A549 (cell line): ENCODE measurements at regions not wholly inside any gene's neighbourhood (a gene's known extent, or its start where the extent isn't known, plus 50 kb on each side); places are given as distances from the start of the nearest gene placed in this dataset.

Experiments
- EP300 ChIP-seq, 2 experiments: fragments of >200 bp; sonication (Bioruptor Twin); formaldehyde crosslinking; IDR thresholded peaks; 2 replicates in 1 of 2; 3 replicates in 1 of 2; pipeline ENCODE4 v1.6.1; 2016 to 2017
- NFE2L2 ChIP-seq: fragments of 150-350 bp; conservative IDR thresholded peaks from 2 replicates; pipeline ENCODE4 v1.6.1; 2014; ENCODE audit warnings: low read length
- POLR2A ChIP-seq: IDR thresholded peaks from 2 replicates; pipeline ENCODE4 v1.6.1; 2012; ENCODE audit warnings: mild to moderate bottlenecking, low read length
- RFX5 ChIP-seq: fragments of 450-650 bp; IDR thresholded peaks from 2 replicates; pipeline ENCODE4 v1.7.1; 2014; ENCODE audit warnings: antibody characterized with exemption, mild to moderate bottlenecking, moderate library complexity
- TP53 ChIP-seq: fragments of 250-450 bp; sonication (Bioruptor Pico); IDR thresholded peaks from 2 replicates; pipeline ENCODE4 v1.5.0; 2021; ENCODE audit warnings: mild to moderate bottlenecking, moderate library complexity
- TF ChIP-seq, protein P1 (sequence below): IDR thresholded peaks from 2 replicates; pipeline ENCODE4 v1.6.1; 2012
- TF ChIP-seq, protein P2 (sequence below): fragments of >200 bp; sonication (Bioruptor Twin); formaldehyde crosslinking; IDR thresholded peaks from 3 replicates; pipeline ENCODE4 v1.5.1; 2016
- TF ChIP-seq, protein P3 (sequence below): IDR thresholded peaks from 2 replicates; pipeline ENCODE4 v1.6.1; 2012

DNA sequence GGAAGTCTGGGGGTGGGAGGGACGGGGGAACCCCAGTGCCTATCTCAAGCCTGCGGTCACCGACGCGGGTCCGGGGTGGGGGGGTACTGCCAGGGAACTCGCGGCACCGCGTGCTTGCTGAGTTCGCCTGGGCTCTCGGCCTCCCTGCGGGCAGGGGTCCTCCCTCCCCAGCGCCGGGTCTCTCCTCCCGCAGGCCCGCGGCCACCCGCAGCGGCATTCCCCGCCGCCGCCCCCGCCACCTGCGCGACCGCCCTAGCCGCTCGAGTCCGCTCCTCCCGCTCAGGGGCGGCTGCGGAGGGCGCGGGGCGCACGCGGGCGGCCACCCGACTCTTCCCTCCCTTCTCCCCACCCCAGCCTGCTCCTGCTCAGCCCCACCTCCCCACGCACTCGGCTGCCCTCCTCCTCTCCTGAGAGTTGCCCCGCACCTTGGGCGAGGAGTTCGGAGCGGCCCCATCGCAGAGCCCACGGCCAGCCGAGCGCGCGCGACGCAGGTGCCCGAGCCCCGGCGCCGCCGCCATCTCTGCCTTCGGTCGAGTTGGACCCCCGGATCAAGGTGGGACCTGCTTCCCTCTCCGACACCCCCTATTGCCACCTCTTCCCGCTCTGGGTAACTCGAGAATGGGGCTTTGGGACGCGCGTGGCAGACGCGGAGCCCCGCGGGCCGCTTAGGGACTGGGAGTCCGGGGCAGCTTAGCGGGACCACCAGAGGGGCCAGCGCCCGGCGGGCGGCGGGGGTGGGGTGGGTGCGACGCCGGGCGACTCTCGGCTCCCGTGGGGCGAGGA is 105.0 kb downstream of the LEPR start:
- TF ChIP-seq, protein P1, sequence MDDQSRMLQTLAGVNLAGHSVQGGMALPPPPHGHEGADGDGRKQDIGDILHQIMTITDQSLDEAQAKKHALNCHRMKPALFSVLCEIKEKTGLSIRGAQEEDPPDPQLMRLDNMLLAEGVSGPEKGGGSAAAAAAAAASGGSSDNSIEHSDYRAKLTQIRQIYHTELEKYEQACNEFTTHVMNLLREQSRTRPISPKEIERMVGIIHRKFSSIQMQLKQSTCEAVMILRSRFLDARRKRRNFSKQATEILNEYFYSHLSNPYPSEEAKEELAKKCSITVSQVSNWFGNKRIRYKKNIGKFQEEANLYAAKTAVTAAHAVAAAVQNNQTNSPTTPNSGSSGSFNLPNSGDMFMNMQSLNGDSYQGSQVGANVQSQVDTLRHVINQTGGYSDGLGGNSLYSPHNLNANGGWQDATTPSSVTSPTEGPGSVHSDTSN, result no peak
- TF ChIP-seq, protein P2, sequence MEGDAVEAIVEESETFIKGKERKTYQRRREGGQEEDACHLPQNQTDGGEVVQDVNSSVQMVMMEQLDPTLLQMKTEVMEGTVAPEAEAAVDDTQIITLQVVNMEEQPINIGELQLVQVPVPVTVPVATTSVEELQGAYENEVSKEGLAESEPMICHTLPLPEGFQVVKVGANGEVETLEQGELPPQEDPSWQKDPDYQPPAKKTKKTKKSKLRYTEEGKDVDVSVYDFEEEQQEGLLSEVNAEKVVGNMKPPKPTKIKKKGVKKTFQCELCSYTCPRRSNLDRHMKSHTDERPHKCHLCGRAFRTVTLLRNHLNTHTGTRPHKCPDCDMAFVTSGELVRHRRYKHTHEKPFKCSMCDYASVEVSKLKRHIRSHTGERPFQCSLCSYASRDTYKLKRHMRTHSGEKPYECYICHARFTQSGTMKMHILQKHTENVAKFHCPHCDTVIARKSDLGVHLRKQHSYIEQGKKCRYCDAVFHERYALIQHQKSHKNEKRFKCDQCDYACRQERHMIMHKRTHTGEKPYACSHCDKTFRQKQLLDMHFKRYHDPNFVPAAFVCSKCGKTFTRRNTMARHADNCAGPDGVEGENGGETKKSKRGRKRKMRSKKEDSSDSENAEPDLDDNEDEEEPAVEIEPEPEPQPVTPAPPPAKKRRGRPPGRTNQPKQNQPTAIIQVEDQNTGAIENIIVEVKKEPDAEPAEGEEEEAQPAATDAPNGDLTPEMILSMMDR, result no peak
- TF ChIP-seq POLR2A (no peak), NFE2L2 (no peak), TP53 (CRISPR knock-in tag) (no peak), RFX5 (no peak), EP300 (IDR thresholded peaks at IDR 0.05) (no peak)
- TF ChIP-seq, protein P3, sequence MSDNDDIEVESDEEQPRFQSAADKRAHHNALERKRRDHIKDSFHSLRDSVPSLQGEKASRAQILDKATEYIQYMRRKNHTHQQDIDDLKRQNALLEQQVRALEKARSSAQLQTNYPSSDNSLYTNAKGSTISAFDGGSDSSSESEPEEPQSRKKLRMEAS, result no peak
